Thyroid gland (tissue), 4 donors: ENCODE measurements at regions not wholly inside any gene's neighbourhood (a gene's known extent, or its start where the extent isn't known, plus 50 kb on each side); places are given as distances from the start of the nearest gene placed in this dataset.

Experiments
- DNase-seq, 2 donors: peaks; one replicate each; pipeline ENCODE4 v3.0.0-alpha.2; 2019
- H3K27ac ChIP-seq, 3 donors: fragments of 200-600 bp; sonication (generic); 1 replicate in 2 of 3; 2 replicates in 1 of 3; pipeline ENCODE4 v1.5.1; 2016 to 2019; ENCODE audit warnings: mild to moderate bottlenecking in 1 of 3, moderate library complexity in 1 of 3
- H3K27me3 ChIP-seq: fragments of 200-600 bp; sonication (generic); one replicate; pipeline ENCODE4 v1.5.1; 2019
- H3K36me3 ChIP-seq, 2 donors: fragments of 200-600 bp; sonication (generic); one replicate each; pipeline ENCODE4 v1.5.1; 2016 to 2019
- H3K4me1 ChIP-seq, 2 donors: fragments of 200-600 bp; sonication (generic); one replicate each; pipeline ENCODE4 v1.5.1; 2017 to 2019
- H3K4me3 ChIP-seq, 3 donors: fragments of 200-600 bp; sonication (generic); replicated peaks in 1 of 3; 1 replicate in 2 of 3; 2 replicates in 1 of 3; pipeline ENCODE4 v1.5.1; 2016; ENCODE audit warnings: mild to moderate bottlenecking in 1 of 3
- H3K9me3 ChIP-seq: fragments of 200-600 bp; sonication (generic); one replicate; pipeline ENCODE4 v1.5.1; 2017
- CTCF ChIP-seq, 6 experiments: fragments of 200-600 bp in 3 of 6; fragments of 450-650 bp in 3 of 6; sonication (generic) in 3 of 6; IDR thresholded peaks; one replicate each; pipeline ENCODE4 v1.5.1; 2016 to 2019; ENCODE audit warnings: antibody characterized with exemption in 6 of 6, mild to moderate bottlenecking in 2 of 6, inconsistent platforms in 1 of 6, moderate library complexity in 1 of 6
- POLR2A ChIP-seq, 2 donors: fragments of 450-650 bp; IDR thresholded peaks; one replicate each; pipeline ENCODE4 v1.6.1; 2017; ENCODE audit warnings: antibody characterized with exemption in 2 of 2, mild to moderate bottlenecking in 2 of 2, moderate library complexity in 1 of 2
- WGBS, 2 donors: methylation state at CpG; one replicate each; pipeline ENCODE4 v1.1.5; 2017; 5-methylcytosine and 5-hydroxymethylcytosine counted together
- intact Hi-C: fragments of 100-400 bp; cut with DNase I; formaldehyde crosslinking; loops from one replicate; pipeline ENCODE4 v1.15.1; 2023

GRCh38 chr13:24038405-24038804 is 122.1 kb upstream of the SPATA13 start:
- no peak for TF ChIP-seq CTCF (IDR thresholded peaks at IDR 0.05)
- no peak for TF ChIP-seq POLR2A (IDR thresholded peaks at IDR 0.05)
- 62 to 72% methylated on average over 9 of the region's 9 CpGs for WGBS, 2 donors
- Histone ChIP-seq H3K9me3 (no peaks in the 10 kb centered on the region), H3K27me3 (no peaks in the 10 kb centered on the region), H3K4me3 (no peak overlapping the region), H3K4me1 (peaks cover 0 to 19% of the 10 kb centered on the region in 2 donors), H3K27ac (no peak overlapping the region), H3K36me3 (no peaks in the 10 kb centered on the region)
- intact Hi-C loops, result no loop called here
- DNase-seq, result no peak

- no peak for DNase-seq
Measured at GRCh38 chr13:24038841-24039330, 121.6 kb upstream of the SPATA13 start.

GRCh38 chr13:24039621-24040475 is 120.7 kb upstream of the SPATA13 start:
- H3K4me1 ChIP-seq, result peaks cover 0 to 6% of the 10 kb centered on the region in 2 donors
- no peaks in the 10 kb centered on the region for H3K36me3 ChIP-seq
- no peaks in the 10 kb centered on the region for H3K9me3 ChIP-seq
- H3K27ac ChIP-seq, result no peak overlapping the region
- H3K27me3 ChIP-seq, result no peaks in the 10 kb centered on the region
- DNase-seq, result no peak
- no peak overlapping the region for H3K4me3 ChIP-seq
- TF ChIP-seq POLR2A (IDR thresholded peaks at IDR 0.05) (no peak), CTCF (IDR thresholded peaks at IDR 0.05) (no peak)
- 87 to 89% methylated on average over 6 to 7 of the region's 7 CpGs for WGBS, 2 donors
- intact Hi-C loops, result loop anchor here (5.0 kb wide), 1 partner anchor 182 kb away; no protein-coding TSS in a partner anchor

More at GRCh38 chr13:24038841-24039330, 121.6 kb upstream of the SPATA13 start:
- H3K9me3 ChIP-seq, result no peaks in the 10 kb centered on the region
- no peak overlapping the region for H3K4me3 ChIP-seq
- 59 to 61% methylated on average over 3 of the region's 3 CpGs for WGBS, 2 donors
- H3K36me3 ChIP-seq, result no peaks in the 10 kb centered on the region
- intact Hi-C loops, result no loop called here
- H3K27me3 ChIP-seq, result no peaks in the 10 kb centered on the region
- H3K4me1 ChIP-seq, result peaks cover 0 to 14% of the 10 kb centered on the region in 2 donors
- no peak overlapping the region for H3K27ac ChIP-seq
- TF ChIP-seq CTCF (IDR thresholded peaks at IDR 0.05), result no peak
- no peak for TF ChIP-seq POLR2A (IDR thresholded peaks at IDR 0.05)

GRCh38 chr13:24040835-24041234 is 119.7 kb upstream of the SPATA13 start:
- no peak overlapping the region for H3K27ac ChIP-seq
- 83% methylated on average over 3 of the region's 3 CpGs for WGBS, 2 donors
- H3K4me3 ChIP-seq, result no peak overlapping the region
- TF ChIP-seq POLR2A (IDR thresholded peaks at IDR 0.05), result no peak
- TF ChIP-seq CTCF (IDR thresholded peaks at IDR 0.05), result no peak
- no peaks in the 10 kb centered on the region for H3K9me3 ChIP-seq
- H3K27me3 ChIP-seq, result no peaks in the 10 kb centered on the region
- no peak for DNase-seq
- no peaks in the 10 kb centered on the region for H3K4me1 ChIP-seq
- intact Hi-C loops, result loop anchor here (5.0 kb wide), 1 partner anchor 181 kb away; no protein-coding TSS in a partner anchor
- no peaks in the 10 kb centered on the region for H3K36me3 ChIP-seq

DNA sequence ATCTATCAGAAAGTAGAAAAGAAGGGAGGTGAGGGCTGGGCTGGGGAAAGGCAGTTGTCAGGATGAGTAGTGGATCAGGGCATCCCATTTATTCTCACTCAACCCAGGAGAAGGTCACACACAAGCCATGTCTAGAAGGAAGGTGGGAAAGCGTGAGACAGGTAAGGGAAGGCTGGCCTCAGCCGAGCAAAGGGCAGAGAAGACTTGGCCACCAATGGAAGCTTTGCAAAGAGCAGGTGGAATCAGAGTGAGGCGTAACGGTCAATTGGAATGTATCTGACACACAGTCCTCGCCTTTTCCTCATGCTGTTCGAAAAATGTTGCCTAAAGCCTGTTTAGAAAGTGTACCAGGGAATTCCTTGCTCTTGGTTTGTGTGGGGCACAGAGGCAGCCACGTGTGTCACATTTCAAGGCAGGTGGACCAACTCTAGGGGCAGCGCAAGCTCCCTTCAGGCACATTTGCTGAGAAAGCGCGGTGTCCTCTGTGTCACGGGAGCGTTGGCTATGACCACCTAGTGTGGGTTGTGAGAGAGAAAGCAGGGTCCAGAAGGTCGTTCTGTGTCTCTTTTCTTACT is 118.8 kb upstream of the SPATA13 start:
- intact Hi-C loops, result loop anchor here (5.0 kb wide), 1 partner anchor 181 kb away; no protein-coding TSS in a partner anchor
- no peak overlapping the region for H3K27ac ChIP-seq
- TF ChIP-seq CTCF (IDR thresholded peaks at IDR 0.05) (no peak), POLR2A (IDR thresholded peaks at IDR 0.05) (no peak)
- no peaks in the 10 kb centered on the region for H3K4me1 ChIP-seq
- no peaks in the 10 kb centered on the region for H3K27me3 ChIP-seq
- H3K9me3 ChIP-seq, result no peaks in the 10 kb centered on the region
- 61 to 80% methylated on average over 13 of the region's 13 CpGs for WGBS, 2 donors
- no peaks in the 10 kb centered on the region for H3K36me3 ChIP-seq
- H3K4me3 ChIP-seq, result no peak overlapping the region
- no peak for DNase-seq
